Hepatocyte (in vitro differentiated cells): ENCODE measurements at regions not wholly inside any gene's neighbourhood (a gene's known extent, or its start where the extent isn't known, plus 50 kb on each side); places are given as distances from the start of the nearest gene placed in this dataset.

ENCODE experiments used
- DNase-seq: peaks from one replicate; pipeline ENCODE4 v3.0.0-alpha.2; 2016; ENCODE audit warnings: low spot score
- H2AFZ ChIP-seq: fragments of 200-600 bp; sonication (generic); 2 replicates; pipeline ENCODE4 v1.6.0; 2016; ENCODE audit warnings: antibody characterized with exemption, mild to moderate bottlenecking
- H3K27ac ChIP-seq: fragments of 200-600 bp; sonication (generic); 2 replicates; pipeline ENCODE4 v1.5.1; 2016; ENCODE audit warnings: mild to moderate bottlenecking
- H3K27me3 ChIP-seq: fragments of 200-600 bp; sonication (generic); 2 replicates; pipeline ENCODE4 v1.6.1; 2016
- H3K36me3 ChIP-seq: fragments of 200-600 bp; sonication (generic); replicated peaks from 2 replicates; pipeline ENCODE4 v1.5.1; 2016; ENCODE audit warnings: low read depth; ENCODE audit not compliant: insufficient read depth
- H3K4me1 ChIP-seq: fragments of 200-600 bp; sonication (generic); 2 replicates; pipeline ENCODE4 v1.5.1; 2016; ENCODE audit warnings: mild to moderate bottlenecking, moderate library complexity; ENCODE audit not compliant: insufficient read depth
- H3K4me2 ChIP-seq: fragments of 200-600 bp; sonication (generic); 2 replicates; pipeline ENCODE4 v1.6.0; 2016
- H3K4me3 ChIP-seq: fragments of 200-600 bp; sonication (generic); 2 replicates; pipeline ENCODE4 v1.5.1; 2016; ENCODE audit warnings: mild to moderate bottlenecking
- H3K79me2 ChIP-seq: fragments of 200-600 bp; sonication (generic); 2 replicates; pipeline ENCODE4 v1.6.0; 2017; ENCODE audit warnings: mild to moderate bottlenecking
- H3K9me2 ChIP-seq: fragments of 200-600 bp; sonication (generic); replicated peaks from 2 replicates; pipeline ENCODE4 v1.6.0; 2017; ENCODE audit warnings: mild to moderate bottlenecking; ENCODE audit not compliant: insufficient read depth
- H3K9me3 ChIP-seq: fragments of 200-600 bp; sonication (generic); 2 replicates; pipeline ENCODE4 v1.5.1; 2016; ENCODE audit warnings: low read depth, mild to moderate bottlenecking
- H4K20me1 ChIP-seq: fragments of 200-600 bp; sonication (generic); 2 replicates; pipeline ENCODE4 v1.6.0; 2016; ENCODE audit warnings: mild to moderate bottlenecking; ENCODE audit not compliant: insufficient read depth, poor library complexity, severe bottlenecking
- CTCF ChIP-seq: fragments of 200-600 bp; sonication (generic); IDR thresholded peaks from 2 replicates; pipeline ENCODE4 v1.5.1; 2016; ENCODE audit warnings: antibody characterized with exemption, mild to moderate bottlenecking; ENCODE audit not compliant: poor library complexity
- EZH2 ChIP-seq: fragments of 200-600 bp; sonication (generic); IDR thresholded peaks from 2 replicates; pipeline ENCODE4 v1.6.1; 2016; ENCODE audit warnings: antibody characterized with exemption, mild to moderate bottlenecking, borderline replicate concordance
- EZH2phosphoT487 ChIP-seq: fragments of 200-600 bp; sonication (generic); IDR thresholded peaks from one replicate; pipeline ENCODE4 v1.6.1; 2018; ENCODE audit warnings: antibody characterized with exemption, mild to moderate bottlenecking, low read depth, moderate library complexity; ENCODE audit not compliant: unreplicated experiment, severe bottlenecking
- WGBS: methylation state at CpG from one replicate; pipeline ENCODE4 v1.1.6; 2016; ENCODE audit warnings: low lambda C conversion rate; ENCODE audit errors: missing lambda C conversion rate; 5-methylcytosine and 5-hydroxymethylcytosine counted together

- no peak overlapping the region for H3K27ac ChIP-seq
- H3K4me2 ChIP-seq, result no peak overlapping the region
- no peak overlapping the region for H3K4me3 ChIP-seq
- no peaks in the 10 kb centered on the region for H3K27me3 ChIP-seq
- no peaks in the 10 kb centered on the region for H4K20me1 ChIP-seq
- H3K9me3 ChIP-seq, result no peaks in the 10 kb centered on the region
- H3K79me2 ChIP-seq, result no peaks in the 10 kb centered on the region
- H3K4me1 ChIP-seq, result no peaks in the 10 kb centered on the region
- WGBS, result 62% methylated on average over 2 of the region's 2 CpGs
- no peaks in the 10 kb centered on the region for H3K9me2 ChIP-seq
- H2AFZ ChIP-seq, result no peak overlapping the region
- H3K36me3 ChIP-seq, result no peaks in the 10 kb centered on the region
- TF ChIP-seq EZH2 (no peak), EZH2phosphoT487 (no peak), CTCF (no peak)
- no peak for DNase-seq
Observed at GRCh38 chrX:78603908-78604307, 55.2 kb downstream of the RTL3 start.

GRCh38 chrX:78595901-78596502 is 63.1 kb downstream of the RTL3 start:
- 45% methylated on average over 3 of the region's 3 CpGs for WGBS
- Histone ChIP-seq H3K9me2 (no peaks in the 10 kb centered on the region), H3K9me3 (no peaks in the 10 kb centered on the region), H3K27me3 (no peaks in the 10 kb centered on the region), H2AFZ (no peak overlapping the region), H3K4me1 (no peaks in the 10 kb centered on the region), H4K20me1 (no peaks in the 10 kb centered on the region), H3K36me3 (no peaks in the 10 kb centered on the region), H3K4me3 (no peak overlapping the region), H3K27ac (no peak overlapping the region), H3K79me2 (no peaks in the 10 kb centered on the region), H3K4me2 (no peak overlapping the region)
- no peak for TF ChIP-seq EZH2
- TF ChIP-seq EZH2phosphoT487, result no peak
- TF ChIP-seq CTCF, result no peak
- no peak for DNase-seq

GRCh38 chrX:78593701-78594100 is 65.4 kb downstream of the RTL3 start:
- Histone ChIP-seq H3K27me3 (no peaks in the 10 kb centered on the region), H3K79me2 (no peaks in the 10 kb centered on the region), H4K20me1 (no peaks in the 10 kb centered on the region), H3K9me3 (no peaks in the 10 kb centered on the region), H3K9me2 (no peaks in the 10 kb centered on the region), H3K4me3 (no peak overlapping the region), H3K4me1 (no peaks in the 10 kb centered on the region), H2AFZ (no peak overlapping the region), H3K27ac (no peak overlapping the region), H3K4me2 (no peak overlapping the region), H3K36me3 (no peaks in the 10 kb centered on the region)
- no peak for DNase-seq
- WGBS, result 39% methylated on average over 1 of the region's 1 CpG
- TF ChIP-seq CTCF (no peak), EZH2phosphoT487 (no peak), EZH2 (no peak)
